ENCODE measurements at regions not wholly inside any gene's neighbourhood (a gene's known extent, or its start where the extent isn't known, plus 50 kb on each side); places are given as distances from the start of the nearest gene placed in this dataset.

GRCh38 chr3:167094632-167095031, 285.5 kb downstream of the ZBBX start:
- TF ChIP-seq EZH2phosphoT487 (IDR thresholded peaks at IDR 0.05; ENCODE audit: borderline replicate concordance, low read length), result no peak
- TF ChIP-seq CTCF (IDR thresholded peaks at IDR 0.05; ENCODE audit: low read depth, low read length, poor library complexity, severe bottlenecking), result no peak
